Astrocyte of the cerebellum (primary cell): ENCODE measurements at regions not wholly inside any gene's neighbourhood (a gene's known extent, or its start where the extent isn't known, plus 50 kb on each side); places are given as distances from the start of the nearest gene placed in this dataset.
"Not testable (repeated sequence)": the region's sequence is repeated elsewhere in the genome, so short reads cannot be mapped to it uniquely, and the experiment has no call there.

Experiments
- DNase-seq: peaks from one replicate; pipeline ENCODE4 v3.0.0-alpha.2; 2011; ENCODE audit warnings: low read depth
- H3K4me3 ChIP-seq: 2 replicates; pipeline ENCODE4 v1.5.1; 2011; ENCODE audit warnings: mild to moderate bottlenecking, low read depth, low read length, moderate library complexity
- in situ Hi-C: cut with HindIII; loops from 2 replicates; pipeline ENCODE4 v1.10.0; 2017; ENCODE audit warnings: low sequenced_read_pairs
- TF ChIP-seq, protein P1 (sequence below): IDR thresholded peaks from 2 replicates; pipeline ENCODE4 v1.5.1; 2012; ENCODE audit warnings: low read length, low read depth, moderate library complexity, mild to moderate bottlenecking; ENCODE audit errors: missing control alignments

DNA sequence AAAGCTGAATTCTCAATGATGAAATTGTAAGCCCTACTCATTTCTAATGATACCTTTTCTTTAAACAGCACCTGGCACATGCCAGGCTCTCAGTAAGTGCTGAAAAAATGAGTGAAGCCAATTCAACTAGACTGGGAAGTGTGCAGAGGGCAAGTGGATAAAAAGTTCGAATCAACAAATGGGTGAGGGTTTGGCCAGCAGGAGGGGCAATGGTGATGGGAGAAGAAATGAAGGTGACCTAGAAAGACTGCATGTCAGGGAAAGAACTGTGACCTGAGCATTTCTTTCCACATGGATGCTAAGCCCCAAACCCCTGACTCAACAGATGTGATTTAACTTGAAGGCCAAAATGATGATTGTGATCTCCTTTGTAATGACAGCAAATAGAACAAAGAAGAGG, 54.6 kb downstream of the DKK1 start:
- DNase-seq: no peak
- in situ Hi-C loops: no loop called here
- H3K4me3 ChIP-seq: no peak overlapping the region
- TF ChIP-seq, protein P1, sequence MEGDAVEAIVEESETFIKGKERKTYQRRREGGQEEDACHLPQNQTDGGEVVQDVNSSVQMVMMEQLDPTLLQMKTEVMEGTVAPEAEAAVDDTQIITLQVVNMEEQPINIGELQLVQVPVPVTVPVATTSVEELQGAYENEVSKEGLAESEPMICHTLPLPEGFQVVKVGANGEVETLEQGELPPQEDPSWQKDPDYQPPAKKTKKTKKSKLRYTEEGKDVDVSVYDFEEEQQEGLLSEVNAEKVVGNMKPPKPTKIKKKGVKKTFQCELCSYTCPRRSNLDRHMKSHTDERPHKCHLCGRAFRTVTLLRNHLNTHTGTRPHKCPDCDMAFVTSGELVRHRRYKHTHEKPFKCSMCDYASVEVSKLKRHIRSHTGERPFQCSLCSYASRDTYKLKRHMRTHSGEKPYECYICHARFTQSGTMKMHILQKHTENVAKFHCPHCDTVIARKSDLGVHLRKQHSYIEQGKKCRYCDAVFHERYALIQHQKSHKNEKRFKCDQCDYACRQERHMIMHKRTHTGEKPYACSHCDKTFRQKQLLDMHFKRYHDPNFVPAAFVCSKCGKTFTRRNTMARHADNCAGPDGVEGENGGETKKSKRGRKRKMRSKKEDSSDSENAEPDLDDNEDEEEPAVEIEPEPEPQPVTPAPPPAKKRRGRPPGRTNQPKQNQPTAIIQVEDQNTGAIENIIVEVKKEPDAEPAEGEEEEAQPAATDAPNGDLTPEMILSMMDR: no peak

DNA sequence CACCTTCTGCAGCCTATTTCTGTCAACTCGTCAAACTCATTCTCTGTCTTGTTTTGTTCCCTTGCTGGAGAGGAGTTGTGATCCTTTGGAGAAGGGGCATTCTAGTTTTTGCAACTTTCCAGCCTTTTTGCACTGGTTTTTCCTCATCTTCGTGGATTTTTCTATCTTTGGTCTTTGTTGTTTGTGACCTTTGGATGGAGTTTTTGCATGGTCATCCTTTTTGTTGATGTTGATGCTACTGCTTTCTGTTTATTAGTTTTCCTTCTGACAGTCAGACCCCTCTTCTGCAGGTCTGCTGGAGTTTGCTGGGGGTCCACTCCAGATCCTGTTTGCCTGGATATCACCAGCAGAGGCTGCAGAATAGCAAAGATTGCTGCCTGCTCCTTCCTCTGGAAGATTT, 60.1 kb downstream of the DKK1 start:
- H3K4me3 ChIP-seq, in situ Hi-C loops, DNase-seq: not testable (repeated sequence)

DNA sequence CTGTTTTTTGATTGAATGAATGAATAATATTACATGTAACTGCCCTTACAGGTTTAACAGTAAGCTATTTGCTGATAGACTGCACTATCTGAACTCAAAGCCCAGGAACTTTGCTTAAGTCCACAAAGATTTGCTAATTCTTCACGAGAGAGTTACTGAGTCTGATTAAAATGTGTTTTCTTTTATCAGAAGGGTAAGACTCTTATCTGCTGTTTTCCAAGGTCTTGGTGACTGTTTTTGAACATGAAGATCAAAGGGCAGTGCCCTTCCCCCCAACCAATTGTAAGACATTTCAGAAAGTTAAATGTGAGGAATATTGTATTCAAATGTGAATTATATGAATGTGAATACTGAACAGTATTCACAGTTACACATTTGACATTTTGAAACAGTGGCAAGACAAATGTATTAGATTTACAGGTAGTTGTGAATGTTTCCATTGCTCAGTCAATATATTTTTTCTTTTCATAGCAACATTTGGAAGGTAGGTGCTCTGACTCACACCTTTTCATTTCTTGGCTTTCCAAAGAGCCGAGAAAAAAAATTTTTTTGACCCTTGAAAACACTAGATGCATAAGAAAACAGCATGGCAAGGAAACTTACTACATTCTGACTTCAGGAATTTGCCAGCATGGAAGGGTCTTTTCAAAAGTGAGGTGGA, 62.7 kb downstream of the DKK1 start:
- no peak overlapping the region for H3K4me3 ChIP-seq
- TF ChIP-seq, protein P1: no peak
- in situ Hi-C loops: no loop called here
- DNase-seq: no peak

DNA sequence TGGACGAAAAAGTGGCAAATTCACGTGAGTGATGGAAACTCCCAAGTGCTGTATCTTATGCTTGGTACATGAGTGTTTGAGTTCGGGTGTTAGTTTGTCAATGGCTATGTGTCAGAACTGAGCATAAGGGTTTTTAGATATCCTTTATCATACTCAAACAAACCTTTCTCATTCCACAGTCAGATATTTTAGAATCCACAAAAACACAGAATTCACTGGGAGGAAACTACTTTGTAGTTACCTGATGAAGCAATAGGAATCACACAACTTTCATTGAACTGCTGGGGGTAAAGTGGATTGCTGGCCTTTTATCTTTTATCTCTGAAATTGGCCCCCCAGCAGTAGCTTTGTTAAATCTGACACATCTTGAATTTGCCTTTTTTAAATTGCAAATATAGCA, 64.0 kb downstream of the DKK1 start:
- TF ChIP-seq, protein P1: no peak
- no peak for DNase-seq
- in situ Hi-C loops: no loop called here
- no peak overlapping the region for H3K4me3 ChIP-seq

DNA sequence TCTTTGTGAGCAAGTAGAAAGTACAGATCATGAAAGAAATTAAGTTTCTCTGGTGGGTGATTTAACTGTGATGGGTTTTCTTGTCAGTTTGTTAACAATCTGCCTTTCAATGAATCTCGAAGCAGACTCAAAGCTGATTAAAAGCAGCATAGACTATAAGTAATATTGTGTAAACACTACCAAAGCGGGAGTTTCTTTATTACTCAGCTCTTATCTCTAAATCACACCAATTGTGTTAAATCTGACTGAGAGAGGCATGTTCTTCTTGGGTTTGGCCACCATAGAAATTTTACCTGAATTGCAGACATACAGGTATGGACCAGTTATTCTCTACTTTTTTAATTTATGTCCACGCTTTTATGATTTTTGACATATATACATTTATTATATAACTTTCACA, 65.2 kb downstream of the DKK1 start:
- DNase-seq: no peak
- H3K4me3 ChIP-seq: no peak overlapping the region
- in situ Hi-C loops: no loop called here
- TF ChIP-seq, protein P1: no peak

DNA sequence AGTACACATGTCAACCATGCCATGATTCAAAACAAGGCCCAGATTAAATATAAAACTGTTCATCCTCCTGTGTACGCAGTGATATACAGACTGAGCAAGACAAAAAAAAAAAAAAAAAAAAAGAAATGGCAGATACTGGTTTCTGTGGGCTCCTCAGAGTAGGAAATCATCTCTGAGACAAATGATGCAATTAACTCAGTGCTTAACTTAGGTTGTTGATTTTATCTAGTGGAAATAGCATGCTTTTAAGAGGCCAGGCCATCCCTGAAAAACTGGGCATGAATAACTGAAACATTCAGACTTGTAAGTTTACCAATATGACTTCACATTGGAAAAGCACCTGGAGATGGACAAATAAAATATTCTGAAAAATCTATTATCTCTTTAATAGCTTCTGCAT, 69.0 kb downstream of the DKK1 start:
- no peak overlapping the region for H3K4me3 ChIP-seq
- DNase-seq: no peak
- in situ Hi-C loops: no loop called here
- TF ChIP-seq, protein P1: no peak

DNA sequence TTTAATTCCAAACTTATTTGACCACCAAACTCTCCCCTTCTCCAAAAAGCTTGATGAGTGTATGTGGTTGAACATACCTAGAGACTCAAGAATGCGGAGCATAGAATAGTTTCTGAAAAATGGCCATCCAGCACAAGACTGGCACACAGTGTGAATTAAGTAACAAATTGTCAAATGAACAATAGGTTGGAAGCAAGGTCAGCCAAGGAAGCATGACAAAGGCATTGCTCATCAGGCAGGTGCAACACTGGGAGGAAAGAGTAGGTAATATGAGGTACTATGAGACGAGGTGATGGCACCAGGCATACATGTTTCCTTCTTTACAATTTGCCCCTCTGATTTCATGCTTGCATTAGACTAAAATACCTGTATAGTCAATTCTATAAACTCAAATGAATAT, 73.7 kb downstream of the DKK1 start:
- H3K4me3 ChIP-seq: no peak overlapping the region
- TF ChIP-seq, protein P1: no peak
- in situ Hi-C loops: no loop called here
- DNase-seq: no peak
